ENCODE measurements at regions not wholly inside any gene's neighbourhood (a gene's known extent, or its start where the extent isn't known, plus 50 kb on each side); places are given as distances from the start of the nearest gene placed in this dataset.

DNA sequence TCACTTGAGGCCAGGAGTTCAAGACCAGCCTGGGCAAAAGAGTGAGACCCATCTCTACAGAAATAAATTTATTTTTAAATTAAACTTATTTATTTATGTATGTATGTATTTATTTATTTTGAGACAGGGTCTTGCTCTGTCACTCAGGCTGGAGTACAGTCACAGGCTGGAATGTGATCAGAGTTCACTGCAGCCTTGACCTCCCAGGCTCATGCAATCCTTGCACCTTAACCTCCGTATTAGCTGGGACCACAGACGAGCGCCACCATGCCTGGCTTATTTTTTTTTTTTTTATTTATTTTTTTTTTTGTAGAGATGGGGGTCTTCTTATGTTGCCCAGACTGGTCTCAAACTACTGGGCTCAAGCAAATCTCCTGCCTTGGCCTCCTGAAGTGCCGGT lies 135.2 kb upstream of the HES1 start:
- Histone ChIP-seq H3K9me3 (no peaks in the 10 kb centered on the region), H3K27ac (no peak overlapping the region), H3K27me3 (no peaks in the 10 kb centered on the region), H3K36me3 (no peaks in the 10 kb centered on the region), H3K4me3 (no peak overlapping the region), H3K4me1 (peaks cover 48% of the 10 kb centered on the region)
- no peak for DNase-seq (ENCODE audit: low spot score in 2 of 2)
- 72% methylated on average over 4 of the region's 4 CpGs for WGBS
- TF ChIP-seq POLR2AphosphoS5 (IDR thresholded peaks at IDR 0.05) (no peak), EP300 (IDR thresholded peaks at IDR 0.05) (no peak), POLR2A (IDR thresholded peaks at IDR 0.05) (no peak)
- TF ChIP-seq, protein P1, sequence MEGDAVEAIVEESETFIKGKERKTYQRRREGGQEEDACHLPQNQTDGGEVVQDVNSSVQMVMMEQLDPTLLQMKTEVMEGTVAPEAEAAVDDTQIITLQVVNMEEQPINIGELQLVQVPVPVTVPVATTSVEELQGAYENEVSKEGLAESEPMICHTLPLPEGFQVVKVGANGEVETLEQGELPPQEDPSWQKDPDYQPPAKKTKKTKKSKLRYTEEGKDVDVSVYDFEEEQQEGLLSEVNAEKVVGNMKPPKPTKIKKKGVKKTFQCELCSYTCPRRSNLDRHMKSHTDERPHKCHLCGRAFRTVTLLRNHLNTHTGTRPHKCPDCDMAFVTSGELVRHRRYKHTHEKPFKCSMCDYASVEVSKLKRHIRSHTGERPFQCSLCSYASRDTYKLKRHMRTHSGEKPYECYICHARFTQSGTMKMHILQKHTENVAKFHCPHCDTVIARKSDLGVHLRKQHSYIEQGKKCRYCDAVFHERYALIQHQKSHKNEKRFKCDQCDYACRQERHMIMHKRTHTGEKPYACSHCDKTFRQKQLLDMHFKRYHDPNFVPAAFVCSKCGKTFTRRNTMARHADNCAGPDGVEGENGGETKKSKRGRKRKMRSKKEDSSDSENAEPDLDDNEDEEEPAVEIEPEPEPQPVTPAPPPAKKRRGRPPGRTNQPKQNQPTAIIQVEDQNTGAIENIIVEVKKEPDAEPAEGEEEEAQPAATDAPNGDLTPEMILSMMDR (IDR thresholded peaks at IDR 0.05) = no peak

DNA sequence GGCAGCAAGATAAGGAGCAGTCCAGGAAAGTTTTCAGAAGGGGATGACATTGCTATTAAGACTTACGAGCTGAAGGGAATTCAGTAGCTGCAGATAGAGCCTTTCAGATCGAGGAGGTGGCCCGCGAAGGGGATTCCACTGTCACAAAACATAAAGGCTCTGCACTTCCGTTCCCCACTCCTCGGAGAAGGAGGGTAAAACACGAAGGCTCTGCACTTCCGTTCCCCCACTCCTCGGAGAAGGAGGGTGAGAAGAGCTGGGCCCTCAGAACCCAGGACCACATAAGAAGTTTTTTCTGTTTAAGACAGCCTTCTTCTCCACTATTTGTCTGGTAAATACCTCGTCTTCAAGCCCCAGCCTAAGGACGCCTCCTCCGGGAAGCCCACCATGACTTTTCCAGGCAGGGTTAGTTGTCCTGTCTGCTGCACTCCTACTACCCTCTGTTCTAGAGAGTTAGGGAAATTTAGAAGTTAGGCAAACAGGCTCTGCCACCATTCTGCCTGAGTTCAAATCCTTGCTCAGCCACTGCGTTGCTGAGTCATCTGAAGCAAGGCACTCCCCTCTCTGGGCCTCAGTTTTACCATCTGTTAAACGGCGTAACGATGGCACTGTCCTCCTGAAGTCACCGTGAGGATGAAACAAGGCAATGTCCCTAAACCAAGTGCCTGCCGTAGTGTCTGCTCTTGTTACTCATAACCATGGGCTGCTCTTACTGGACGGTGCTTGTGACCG lies 134.1 kb upstream of the HES1 start:
- no peaks in the 10 kb centered on the region for H3K36me3 ChIP-seq
- no peaks in the 10 kb centered on the region for H3K9me3 ChIP-seq
- H3K27ac ChIP-seq = no peak overlapping the region
- 86% methylated on average over 20 of the region's 20 CpGs for WGBS
- DNase-seq (ENCODE audit: low spot score in 2 of 2) = no peak
- peaks cover 51% of the 10 kb centered on the region for H3K4me1 ChIP-seq
- no peak for TF ChIP-seq POLR2AphosphoS5 (IDR thresholded peaks at IDR 0.05)
- no peak for TF ChIP-seq EP300 (IDR thresholded peaks at IDR 0.05)
- TF ChIP-seq POLR2A (IDR thresholded peaks at IDR 0.05) = no peak
- TF ChIP-seq, protein P1 (IDR thresholded peaks at IDR 0.05) = no peak
- no peaks in the 10 kb centered on the region for H3K27me3 ChIP-seq
- H3K4me3 ChIP-seq = no peak overlapping the region

DNA sequence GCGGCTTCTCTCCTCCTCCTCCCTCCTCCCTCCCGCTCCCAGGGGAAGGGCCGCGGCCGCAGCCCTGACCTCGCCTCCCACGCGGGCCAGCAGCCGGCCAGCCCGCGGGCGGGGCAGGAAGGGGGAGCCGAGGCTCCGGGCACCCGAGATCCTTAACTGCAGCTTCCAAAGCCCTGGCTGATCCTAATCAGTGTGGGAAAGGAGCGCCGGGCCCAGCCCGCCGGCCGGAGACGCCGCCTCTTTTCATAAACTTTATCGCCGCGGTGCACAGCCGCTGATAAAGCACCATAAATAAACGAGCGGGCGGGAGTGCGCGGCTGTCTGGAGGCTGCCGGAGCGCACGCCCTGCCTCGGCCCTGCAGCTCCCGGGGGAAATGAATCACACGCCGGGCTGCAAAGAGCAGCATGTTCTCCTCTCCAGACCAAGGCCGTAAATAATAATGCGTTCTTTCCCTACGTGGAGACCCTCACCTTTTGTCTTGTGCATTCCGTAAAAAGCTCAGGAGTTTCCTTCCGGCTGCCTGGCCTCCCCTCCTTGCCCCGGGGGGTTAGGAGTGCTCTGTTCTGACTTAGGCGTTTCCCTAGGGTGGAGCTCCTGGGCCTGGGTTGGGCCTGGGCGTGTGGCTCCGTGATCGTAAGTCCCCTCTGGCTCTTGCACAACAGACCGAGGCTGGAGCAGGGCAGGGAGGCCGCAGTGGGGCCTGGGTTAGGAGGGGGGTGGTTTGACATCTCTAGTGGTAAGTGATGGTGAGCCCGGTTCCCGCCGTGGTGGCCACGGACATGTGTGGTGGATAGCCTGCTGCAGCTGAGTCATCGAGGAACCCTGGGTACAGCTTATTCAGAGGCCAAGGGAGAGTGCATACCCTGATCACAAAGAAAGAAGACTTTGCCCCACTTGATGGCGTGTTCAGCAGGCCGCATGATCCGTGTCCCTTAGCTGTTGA lies 132.6 kb upstream of the HES1 start:
- Histone ChIP-seq H3K9me3 (no peaks in the 10 kb centered on the region), H3K27ac (peak overlapping the region; percentile 90), H3K27me3 (no peaks in the 10 kb centered on the region), H3K36me3 (no peaks in the 10 kb centered on the region), H3K4me1 (peaks cover 41% of the 10 kb centered on the region), H3K4me3 (peak overlapping the region; percentile 50)
- DNase-seq (ENCODE audit: low spot score in 2 of 2) = peak; percentile 94 to 95
- 14% methylated on average over 25 of the region's 58 CpGs for WGBS
- TF ChIP-seq EP300 (IDR thresholded peaks at IDR 0.05) (no peak), POLR2AphosphoS5 (IDR thresholded peaks at IDR 0.05) (peak in 2 of 3 donors; percentile 43 to 49), POLR2A (IDR thresholded peaks at IDR 0.05) (no peak)

DNA sequence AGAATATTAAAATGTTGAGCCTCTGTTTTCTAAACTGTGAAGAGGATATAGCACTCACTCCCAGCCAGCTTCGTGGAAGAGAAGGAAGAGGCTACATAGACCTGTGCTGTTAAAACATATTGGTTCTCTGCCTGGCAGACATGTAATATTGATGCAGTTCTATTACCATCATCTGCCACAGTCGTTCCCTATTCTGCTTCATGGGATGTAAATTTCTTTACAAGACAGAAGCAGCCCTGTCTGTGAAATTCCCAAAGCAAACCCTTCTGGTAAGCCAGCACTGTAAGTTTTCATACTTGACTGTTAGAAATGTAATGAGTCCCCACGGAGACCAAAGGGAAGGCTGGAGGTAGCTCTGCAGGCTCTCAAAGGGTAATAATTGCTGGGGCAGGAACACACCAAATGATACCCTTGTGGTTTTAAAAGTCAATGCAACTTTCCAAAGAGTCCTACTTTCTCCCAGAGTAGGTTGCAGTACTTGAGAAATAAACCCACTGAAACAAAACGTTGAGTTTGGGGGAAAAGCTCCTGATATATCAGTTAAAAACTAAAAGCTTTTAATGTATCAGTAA lies 129.9 kb upstream of the HES1 start:
- H3K27me3 ChIP-seq = no peaks in the 10 kb centered on the region
- peaks cover 41% of the 10 kb centered on the region for H3K4me1 ChIP-seq
- no peak for DNase-seq (ENCODE audit: low spot score in 2 of 2)
- no peaks in the 10 kb centered on the region for H3K36me3 ChIP-seq
- no peaks in the 10 kb centered on the region for H3K9me3 ChIP-seq
- no peak overlapping the region for H3K27ac ChIP-seq
- WGBS = 68% methylated on average over 4 of the region's 4 CpGs
- TF ChIP-seq EP300 (IDR thresholded peaks at IDR 0.05) = no peak
- TF ChIP-seq, protein P1 (IDR thresholded peaks at IDR 0.05) = no peak
- TF ChIP-seq POLR2A (IDR thresholded peaks at IDR 0.05) = no peak
- no peak for TF ChIP-seq POLR2AphosphoS5 (IDR thresholded peaks at IDR 0.05)
- H3K4me3 ChIP-seq = no peak overlapping the region

DNA sequence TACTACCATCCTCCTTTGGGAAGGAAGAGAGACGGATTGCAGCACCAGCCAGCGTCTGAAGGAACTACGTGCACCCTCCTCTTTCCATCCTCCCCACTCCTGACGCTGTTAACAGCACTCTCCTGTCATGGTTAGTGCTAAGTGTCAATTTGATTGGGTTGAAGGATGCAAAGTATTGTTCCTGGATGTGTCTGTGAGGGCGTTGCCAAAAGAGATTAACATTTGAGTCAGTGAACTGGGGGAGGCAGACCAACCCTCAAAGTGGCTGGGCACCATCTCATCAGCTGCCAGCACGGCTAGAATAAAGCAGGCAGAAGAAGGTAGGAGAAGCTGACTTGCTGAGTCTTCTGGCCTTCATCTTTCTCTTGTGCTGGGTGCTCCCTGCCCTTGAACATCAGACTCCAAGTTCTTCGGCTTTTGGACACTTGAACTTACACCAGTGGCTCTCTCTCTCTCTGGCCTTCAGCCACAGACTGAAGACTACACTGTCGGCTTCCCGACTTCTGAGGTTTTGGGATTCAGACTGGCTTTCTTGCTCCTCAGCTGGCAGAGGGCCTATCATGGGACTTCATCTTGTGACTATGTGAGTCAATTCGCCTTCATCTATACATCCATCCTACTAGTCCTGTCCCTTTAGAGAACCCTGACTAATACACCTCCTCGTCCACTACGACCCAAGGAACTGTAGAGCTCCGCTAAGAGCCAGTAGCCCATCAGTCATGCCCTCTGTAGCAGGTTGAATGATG lies 128.2 kb upstream of the HES1 start:
- Histone ChIP-seq H3K4me1 (peaks cover 33% of the 10 kb centered on the region), H3K9me3 (no peaks in the 10 kb centered on the region), H3K27me3 (no peaks in the 10 kb centered on the region), H3K36me3 (no peaks in the 10 kb centered on the region), H3K4me3 (no peak overlapping the region), H3K27ac (no peak overlapping the region)
- 89% methylated on average over 13 of the region's 13 CpGs for WGBS
- no peak for DNase-seq (ENCODE audit: low spot score in 2 of 2)
- TF ChIP-seq EP300 (IDR thresholded peaks at IDR 0.05) (no peak), POLR2AphosphoS5 (IDR thresholded peaks at IDR 0.05) (no peak), POLR2A (IDR thresholded peaks at IDR 0.05) (no peak)
- TF ChIP-seq, protein P1 (IDR thresholded peaks at IDR 0.05) = no peak

Measured in suprapubic skin (tissue), 4 donors.